Left kidney (tissue), 1 donor: ENCODE measurements at regions not wholly inside any gene's neighbourhood (a gene's known extent, or its start where the extent isn't known, plus 50 kb on each side); places are given as distances from the start of the nearest gene placed in this dataset.

Source experiments
- DNase-seq: peaks from one replicate; pipeline ENCODE4 v3.0.0-alpha.2; 2013

DNA sequence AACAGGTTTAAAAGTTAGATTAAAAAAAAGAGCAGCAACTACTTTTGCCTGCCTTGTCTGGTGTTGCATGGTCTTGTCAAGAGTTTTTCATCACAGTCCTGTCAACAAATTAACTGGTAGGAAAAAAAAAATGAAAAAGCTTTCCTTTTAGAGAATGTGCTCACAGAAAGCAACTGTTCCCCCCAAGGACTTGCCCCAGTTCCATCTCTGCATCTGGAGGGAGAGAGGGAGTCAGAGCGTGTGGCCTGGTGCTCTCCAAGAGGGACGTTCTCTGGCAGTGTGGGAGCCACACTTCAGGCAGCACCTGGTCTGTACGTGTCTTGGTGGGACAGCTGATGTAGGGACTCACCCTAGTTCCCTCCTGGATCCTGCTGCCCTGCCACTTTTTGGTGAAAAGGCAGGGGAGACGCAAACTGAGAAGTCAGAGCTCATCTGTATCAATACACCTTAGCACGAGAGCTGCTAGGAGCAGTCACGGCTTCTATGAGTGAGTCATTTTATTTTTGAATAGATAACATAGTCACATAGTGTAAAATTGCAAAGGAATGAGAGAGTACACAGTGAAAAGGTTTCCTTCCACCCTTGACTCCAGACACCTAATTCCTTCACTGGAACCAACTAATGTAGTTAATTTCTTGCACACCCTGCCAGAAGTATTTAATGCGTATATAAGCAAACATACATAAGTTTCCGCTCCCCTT, 172.5 kb upstream of the MGAT5 start:
- no peak for DNase-seq

DNA sequence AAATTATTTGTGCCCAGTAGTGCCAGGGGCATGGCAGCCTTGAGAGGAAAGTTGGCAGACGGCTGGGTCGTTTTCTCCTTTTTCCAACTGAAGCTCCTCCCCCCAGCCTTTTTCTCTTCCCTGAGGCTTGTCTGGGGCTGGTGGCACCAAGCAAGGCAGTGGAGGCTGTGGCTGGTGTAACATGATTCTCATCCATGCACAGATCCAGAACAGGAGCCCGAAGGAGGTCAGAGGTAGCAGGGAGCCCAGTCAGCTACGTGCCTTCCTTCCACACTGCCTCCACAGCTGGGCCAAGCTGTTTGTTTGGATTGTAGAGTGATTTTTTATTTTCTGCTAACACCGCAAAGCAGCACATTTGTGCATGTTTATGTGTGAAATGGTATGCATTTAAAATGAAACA, 170.3 kb upstream of the MGAT5 start:
- DNase-seq, result no peak

DNA sequence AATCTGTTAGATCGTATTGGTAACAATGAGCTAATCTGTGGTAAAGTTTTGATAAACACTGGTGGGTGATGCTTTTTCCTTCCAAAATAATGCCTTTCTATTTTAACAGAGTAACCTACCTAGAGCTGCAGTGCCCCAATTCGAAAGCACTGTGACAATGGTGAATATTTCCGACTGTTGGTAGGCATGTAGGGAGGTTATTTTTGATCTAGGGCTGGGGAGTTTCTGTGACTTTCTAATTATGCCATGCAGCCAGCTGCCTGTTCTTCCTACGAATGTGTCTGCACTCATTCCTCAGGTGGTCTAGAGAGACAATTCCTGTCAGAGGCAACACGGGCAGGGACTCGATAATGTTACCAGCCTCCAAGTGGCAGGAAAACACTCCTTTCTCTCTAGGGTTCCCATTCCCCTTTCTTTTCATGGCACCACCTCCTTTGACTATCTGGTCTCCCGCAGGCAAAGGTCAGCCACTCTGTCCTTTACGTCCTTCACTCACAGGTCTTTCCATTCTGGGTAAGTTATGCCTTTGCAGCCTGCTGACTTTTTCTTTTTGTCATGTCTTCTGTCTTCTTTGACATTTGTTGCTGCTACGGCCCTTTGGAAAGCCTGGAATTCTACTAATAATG, 167.2 kb upstream of the MGAT5 start:
- DNase-seq, result no peak

DNA sequence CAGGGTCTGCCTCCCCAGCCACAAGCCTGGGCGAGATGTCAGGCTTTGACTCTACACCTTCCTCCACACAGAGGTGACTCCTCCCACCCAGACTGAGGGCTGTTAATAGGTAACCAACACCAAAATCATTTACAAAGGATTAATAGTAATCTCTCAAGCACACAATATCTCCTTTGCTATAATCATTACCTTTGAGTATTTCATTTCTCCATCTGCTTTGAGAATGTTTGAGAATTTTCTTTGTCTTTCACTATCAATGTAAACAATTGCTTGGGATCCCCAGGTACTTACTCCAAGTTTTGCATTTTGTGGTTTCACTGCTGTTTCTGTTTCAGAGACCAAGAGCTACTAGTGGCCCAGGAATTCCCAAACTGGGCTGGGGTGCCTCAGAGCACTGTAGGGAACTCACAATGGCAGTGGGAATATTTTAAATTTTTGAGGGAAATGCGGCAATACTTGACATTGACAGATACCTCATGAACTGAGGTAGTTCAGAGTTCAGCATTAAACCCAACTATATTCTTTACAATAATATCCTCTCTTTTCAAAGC, 166.4 kb upstream of the MGAT5 start:
- DNase-seq, result peak; percentile 13

DNA sequence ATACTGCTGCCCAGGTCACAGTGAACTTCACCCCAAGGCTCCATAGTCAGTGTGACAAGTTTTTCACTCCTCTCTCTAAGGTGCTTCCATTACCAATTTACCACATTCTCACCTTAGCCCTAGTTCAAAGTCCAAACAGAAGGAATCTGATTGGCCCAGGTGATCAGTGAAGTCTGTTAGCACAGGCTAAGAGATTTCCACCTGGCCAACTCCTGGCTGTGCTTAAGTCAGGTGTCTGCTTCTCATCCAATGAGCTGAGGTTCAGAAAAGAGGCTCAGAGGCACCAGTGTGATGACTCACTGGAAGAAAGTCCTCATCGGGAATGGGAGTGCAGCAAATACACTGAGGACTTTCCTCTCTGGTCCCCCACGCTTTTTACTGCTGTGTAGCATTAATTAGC, 164.4 kb upstream of the MGAT5 start:
- no peak for DNase-seq

DNA sequence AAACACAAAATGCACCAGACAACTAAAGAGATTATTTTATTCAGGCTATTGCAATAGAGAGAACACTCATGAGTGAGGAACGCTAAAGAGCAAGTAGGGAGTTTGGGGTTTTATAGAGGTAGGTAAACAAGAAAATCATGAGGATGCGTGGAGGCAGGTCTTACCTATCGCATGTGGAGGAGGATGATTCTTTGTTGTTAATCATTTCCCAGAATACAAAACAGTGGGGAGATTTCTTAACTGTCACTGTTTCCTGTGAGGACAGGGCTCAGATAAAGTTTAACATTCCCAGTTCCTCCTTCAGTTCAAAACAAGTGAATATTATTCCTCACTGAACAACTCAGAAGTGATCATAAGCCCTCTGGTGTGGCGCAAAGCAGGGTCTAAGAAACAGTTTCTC, 156.1 kb upstream of the MGAT5 start:
- no peak for DNase-seq

DNA sequence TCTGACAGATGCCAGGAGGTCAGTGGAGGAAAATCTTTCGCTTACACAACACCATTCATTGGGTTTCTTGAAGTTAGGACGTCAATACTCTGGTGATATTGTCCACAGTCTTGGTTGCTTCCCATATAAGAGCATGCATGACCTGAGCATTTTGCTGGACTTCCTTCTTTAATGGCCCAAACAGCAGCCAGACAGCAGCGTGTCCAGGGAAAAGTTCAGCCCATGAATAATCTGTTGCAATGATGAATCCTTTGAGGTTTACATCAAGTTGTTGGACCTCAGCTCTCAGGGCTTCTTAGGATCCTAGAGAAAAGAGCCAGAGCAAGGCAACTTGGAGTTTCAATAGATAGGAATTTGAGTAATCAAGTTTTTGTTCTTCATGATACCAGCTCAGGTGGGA, 155.6 kb upstream of the MGAT5 start:
- DNase-seq, result no peak

DNA sequence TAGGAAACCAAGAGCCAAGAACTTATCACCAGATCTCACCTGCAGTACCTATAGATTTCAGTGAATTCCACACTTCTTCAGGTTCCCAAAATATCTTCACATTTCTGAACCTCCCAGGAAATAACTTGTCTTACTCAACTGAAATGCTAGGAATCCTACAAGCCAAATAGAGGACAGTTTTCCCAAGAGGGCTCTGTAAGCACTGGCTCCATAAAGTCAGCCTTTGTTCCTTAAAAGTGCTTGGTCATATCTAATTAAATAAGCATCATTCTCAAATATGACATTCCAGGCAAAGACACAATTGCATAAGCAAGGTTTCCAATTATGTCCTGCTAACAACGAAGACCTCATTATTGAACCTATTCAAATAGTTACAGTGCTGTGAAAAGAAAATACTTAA, 154.6 kb upstream of the MGAT5 start:
- no peak for DNase-seq

DNA sequence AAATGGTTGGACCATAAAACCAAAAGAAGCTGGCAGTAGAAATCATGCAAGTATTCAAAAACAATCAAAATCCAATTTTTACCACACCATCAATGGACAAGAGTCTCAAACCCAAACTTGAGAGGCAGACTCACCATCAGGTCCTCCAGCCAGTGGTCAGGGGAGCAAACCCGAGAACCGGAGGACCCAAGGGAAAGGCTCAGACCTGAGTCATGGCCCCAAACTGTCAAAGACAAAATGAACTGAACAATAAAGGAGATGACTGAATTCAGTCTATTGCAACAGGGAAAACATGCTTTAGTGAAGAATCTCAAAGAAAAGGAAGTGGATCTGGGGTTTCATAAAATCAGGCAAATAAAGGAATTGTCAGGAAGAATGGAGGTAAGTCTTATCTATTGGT, 150.7 kb upstream of the MGAT5 start:
- DNase-seq, result no peak

DNA sequence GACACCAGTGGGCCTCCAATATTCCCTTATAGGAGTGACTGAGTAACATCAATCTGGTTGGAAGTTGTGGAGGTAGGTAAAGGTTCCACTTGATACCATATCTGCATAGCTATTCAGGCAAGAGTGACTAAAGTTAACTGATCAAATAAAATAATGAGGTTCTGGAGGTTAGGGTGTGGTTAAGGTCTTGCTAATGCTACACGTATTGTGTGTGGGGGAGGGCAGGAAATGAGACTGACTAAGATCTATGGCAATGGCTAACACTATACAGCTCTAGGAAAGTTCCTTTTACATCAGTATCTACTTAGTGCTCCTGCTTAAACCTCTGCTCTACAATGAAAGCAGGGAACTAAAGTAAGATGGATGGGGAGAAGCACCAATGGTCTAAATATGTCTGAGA, 149.1 kb upstream of the MGAT5 start:
- DNase-seq, result no peak

DNA sequence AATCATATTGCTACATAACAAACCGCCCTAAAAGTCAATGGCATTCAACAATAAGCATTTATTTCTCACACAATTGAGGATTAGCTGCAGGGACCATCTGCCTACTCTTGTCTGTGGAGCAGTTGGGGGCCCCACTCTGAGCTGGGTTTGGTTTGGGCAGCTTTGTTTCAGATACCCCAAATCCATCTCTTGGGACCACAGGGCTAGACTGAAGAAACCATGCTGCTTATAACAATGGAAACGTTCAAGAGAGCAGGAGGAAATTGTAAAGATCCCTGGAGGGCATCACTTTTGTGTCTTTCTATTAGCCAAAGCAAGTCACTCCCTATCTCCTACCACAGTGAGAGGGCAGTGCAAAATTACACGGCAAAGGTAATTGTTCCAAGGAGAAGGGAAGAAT, 146.5 kb upstream of the MGAT5 start:
- no peak for DNase-seq

DNA sequence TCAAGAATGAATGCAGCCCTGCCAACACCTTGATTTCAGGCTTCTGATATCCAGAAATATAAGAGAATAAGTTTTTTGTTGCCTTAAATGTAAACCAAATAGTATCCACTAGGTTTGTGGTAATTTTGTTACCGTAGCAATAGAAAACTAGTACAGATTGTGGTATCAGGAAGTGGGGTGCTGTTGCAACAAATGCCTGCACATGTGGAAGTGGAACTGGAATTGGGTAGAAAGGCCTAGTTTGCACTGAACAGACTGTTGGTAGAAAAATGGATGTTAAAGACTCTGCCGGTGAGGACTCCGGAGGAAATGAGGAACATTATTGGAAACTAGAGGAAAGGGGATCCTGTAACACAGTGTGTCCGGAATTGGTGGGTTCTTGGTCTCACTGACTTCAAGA, 145.8 kb upstream of the MGAT5 start:
- DNase-seq, result no peak

DNA sequence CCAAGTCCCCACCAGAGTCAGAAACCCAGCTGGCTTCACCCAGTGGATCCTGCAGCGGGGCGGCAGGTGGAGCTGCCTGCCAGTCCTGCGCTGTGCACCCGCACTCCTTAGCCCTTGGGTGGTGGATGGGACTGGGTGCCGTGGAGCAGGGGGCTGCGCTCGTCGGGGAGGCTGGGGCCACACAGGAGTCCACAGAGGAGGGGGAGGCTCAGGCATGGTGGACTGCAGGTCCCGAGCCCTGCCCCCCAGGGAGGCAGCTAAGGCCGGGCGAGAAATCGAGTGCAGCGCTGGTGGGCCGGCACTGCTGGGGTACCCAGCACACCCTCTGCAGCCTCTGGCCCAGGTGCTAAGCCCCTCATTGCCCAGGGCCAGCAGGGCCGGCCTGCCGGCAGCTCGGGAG, 144.6 kb upstream of the MGAT5 start:
- no peak for DNase-seq

DNA sequence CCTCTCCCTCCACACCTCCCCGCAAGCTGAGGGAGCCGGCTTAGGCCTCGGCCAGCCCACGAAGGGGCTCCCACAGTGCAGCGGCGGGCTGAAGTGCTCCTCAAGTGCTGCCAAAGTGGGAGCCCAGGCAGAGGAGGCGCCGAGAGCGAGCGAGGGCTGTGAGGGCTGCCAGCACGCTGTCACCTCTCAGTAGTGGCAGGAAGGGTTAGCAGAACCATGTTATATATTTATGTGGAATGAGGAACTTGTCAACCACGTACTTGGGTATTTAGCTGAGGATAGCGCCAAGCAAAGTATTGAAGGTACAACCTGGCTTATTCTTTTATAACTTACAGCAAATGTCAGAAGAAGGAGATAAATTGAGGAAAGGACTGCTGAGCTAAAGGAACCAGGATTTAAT, 144.1 kb upstream of the MGAT5 start:
- DNase-seq, result no peak

DNA sequence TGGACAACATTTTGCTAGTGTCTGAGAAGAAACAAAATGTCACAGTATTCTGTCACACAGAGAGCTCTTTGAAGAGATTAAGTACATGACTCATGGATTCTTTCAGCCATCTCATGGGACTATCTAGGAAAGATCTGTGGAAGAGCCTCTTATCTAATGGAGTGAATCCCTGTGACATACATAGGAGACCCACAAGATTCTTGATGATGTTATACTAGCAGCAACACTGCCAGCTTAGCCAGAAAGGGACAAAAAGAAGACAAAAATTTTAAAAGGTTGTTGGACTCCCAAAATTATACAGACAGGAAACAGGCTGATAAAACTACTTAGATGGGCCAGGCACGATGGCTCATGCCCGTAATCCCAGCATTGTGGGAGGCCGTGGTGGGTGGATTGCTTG, 143.3 kb upstream of the MGAT5 start:
- DNase-seq, result no peak

DNA sequence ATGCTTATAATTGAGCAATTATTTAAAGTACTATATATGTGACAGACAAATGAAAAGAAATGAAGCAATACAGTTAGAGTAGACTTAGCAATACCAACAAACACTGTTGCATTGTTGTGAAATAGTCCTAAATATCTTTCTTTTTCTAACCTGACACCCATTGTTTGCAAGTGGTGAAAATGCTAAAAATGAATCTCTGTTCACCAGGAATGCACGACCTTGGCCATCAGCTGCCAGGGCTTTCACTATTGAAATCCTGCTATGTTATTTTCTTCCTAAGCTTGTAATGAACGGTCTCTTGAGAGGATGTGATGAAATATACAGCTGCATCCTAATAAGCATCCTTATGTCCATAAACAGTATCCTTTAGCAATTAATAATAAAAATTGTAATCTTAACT, 136.2 kb upstream of the MGAT5 start:
- no peak for DNase-seq

DNA sequence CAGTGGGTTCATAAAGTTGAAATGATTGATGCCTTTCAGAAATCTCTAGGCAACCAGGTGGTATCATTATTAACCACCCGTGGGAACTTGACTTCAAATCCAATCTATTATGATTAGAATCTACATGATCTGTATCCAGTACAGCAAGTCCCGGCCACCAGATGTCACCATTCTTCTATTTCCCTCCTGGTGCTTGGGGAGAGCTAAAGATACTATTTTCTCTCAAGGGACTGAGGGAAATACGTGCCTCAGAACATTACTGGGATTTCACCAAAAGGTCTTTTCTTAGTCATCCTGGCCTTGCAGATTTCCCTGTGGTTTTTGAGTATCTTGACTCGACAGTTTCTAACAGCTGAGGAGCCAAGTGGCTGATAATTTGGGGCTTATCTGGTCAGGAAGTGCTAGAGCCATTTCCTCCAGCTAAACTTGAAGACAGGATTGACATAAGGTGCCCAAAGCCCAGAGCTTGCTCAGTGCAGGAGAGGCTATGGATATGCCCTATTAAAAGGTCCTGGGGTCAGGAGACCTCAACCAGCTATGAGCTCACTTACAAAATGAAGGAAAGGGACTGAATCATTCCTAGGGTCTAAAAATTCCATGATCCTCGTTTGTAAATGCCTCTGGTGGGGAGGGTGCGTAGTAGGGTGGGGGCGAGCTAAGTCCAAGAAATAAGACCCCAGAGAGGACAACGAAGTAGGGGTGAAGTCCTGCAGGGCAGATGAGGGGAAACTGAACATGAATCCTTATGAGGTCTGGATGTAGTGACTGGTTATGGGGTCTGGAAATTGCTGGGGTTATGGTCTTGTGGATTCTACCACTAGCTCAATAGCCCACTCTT, 135.4 kb upstream of the MGAT5 start:
- DNase-seq, result peak; percentile 86

DNA sequence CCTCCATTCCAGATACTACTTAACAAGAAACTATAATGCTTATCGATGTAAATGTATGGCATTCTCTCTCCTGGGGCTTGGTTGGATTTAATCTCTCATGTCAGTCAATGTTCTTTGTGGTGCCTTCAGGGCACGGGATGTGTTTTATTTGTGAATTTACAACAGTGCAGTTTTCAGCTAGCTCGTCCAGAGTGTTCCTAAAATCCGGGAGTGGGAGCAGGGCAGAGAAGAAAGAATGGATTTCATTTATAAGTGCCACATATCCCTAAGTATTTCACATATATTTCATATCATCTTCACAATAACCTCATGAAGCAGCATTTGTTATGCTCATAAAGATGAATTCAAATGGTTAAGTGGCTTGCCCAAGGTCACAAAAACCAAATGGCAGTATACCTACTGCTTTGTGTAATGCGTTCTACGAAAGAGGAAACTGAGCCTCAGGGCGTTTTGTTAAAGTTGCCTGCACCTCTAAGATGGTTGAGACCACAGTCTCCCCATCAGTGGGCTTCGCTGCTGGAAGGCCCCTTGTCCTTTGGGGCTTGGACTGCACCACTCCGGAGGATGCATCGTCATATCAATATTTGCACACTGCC, 134.7 kb upstream of the MGAT5 start:
- DNase-seq, result no peak

DNA sequence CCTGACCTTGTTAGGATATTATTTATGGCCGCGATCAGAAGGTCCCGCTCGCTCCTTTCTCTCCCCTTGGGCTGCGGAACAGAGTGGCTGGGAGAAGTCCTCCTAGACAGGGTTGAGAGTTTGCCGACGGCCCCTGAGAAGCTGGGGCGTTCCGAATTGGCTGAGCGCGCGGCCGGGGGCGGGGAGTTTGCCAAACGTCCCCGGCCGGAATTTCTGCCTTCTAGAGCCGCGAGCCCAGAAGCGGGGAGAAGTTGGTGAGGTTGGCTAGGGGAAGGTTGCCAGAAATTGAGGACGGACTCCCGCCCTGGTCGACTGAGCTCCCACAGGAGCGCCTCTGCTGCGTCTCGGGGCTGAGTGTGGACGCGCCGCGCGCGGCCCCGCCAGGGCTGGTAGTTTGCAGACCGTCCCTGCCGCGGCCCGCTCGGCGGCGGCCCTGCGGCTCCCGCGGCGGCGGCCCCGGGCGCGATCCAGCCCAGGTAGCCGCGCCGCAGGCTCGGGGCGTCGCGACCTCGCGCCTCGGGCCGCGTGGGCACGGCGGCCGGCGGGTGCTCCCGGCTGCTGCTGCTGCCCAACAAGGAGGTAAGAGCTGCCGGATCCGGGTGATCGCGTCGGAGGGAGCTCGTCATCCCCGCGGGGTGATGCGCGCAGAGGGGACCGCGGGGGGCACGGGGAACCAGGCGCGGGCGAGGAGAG, 134.0 kb upstream of the MGAT5 start:
- DNase-seq, result peak; percentile 90

DNA sequence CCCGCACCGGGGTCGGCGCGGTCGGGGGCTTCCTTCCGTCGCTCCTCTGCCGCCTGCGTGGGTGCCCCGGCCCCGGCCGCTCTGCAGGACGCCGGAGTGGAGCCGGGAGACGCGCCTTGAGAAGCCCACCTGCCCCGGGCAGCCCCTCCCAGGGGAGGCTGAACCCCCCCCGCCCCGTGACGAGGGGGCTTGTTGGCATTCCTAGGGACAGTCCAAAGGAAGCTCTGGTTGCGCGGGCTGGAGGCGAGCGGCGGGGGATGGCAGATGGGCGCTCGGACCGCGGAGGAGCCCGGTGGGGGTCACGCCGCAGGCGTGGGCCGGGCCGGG, 133.5 kb upstream of the MGAT5 start:
- DNase-seq, result peak; percentile 19

DNA sequence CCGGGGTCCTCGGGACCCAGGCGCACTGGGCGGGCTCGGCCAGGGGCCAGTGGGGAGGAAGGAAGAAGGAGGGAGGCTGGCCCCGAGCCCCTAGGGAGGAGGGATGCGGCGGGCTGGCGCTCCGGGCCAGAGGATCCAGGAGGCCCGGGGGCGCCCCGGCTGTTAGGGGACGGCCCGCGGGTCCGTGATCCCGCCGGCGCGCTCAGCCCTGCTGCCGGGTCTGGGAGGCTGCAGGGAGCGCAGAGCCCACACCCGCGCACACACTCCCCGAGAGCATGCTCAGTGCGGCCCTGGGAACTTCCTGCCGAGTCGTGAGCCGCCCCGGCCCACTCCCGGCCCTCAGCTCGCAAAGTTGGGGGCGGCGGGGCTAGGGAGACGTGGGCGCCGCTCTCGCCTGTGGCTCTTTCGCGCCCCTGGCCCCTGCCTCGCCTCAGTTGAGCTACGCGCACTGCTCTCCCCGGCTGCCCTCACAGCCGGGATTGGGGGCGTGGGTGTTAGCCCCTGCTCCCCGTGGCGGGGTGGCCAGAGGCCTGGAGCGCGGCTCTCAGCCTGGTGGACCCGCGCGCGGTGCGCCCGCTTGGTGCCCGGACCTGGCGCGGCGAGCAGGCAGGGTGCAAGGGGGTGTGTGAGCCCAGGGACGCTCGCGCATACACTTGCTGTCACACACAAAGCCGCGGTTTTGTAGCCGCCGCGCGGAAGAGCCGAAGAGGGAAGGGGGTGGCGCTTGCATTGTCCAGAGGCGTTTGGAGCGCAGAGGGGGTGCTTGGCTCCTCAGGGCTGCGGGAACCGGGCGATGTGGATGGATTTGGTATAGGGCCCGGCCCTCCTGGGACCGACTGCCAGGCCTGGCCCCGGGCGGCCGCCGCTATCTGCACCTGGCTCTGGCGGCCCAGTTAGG, 132.9 kb upstream of the MGAT5 start:
- peak; percentile 38 for DNase-seq
